ENCODE measurements at regions not wholly inside any gene's neighbourhood (a gene's known extent, or its start where the extent isn't known, plus 50 kb on each side); places are given as distances from the start of the nearest gene placed in this dataset.
"Not testable (repeated sequence)": the region's sequence is repeated elsewhere in the genome, so short reads cannot be mapped to it uniquely, and the experiment has no call there.

DNA sequence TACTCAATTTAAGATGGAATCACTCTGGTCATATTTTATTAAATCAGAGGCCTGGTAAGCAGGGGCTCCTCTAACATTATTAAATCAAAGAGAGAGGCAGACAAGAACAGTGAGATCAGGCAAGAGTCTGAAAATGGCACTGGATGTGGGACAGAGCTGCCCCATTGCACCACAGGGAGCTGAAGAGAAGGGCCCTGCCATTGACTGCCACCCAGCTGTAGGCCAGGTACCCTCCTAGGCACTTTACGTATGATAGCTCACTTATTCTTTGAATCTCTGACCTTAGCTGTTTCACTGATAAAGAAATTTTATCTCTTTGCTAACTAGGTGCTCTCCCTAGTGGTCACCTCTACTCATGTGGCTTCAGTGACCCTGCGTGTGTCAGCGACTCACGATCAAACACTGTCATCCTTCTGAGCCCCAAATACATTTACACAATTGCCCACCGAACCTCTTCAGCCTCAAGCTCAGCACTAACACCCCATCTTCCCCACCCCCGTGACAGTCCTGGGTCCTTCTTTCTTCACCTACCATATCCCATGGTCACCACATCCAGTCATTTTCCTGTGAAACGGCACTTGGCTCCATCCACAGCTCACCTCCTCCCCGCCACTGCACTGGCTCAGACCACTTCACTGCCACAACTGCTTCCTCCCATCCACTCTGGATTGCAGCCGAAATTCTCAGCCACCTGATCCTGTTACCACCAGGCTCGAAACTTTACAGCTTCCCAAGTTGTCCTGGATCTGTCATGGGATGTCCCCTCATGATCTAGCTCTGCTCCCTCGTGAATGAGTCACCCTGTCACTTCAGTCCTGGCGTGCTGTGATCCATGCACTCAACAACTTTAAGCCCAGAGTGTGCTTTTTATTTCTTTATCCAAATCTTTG, 97.3 kb upstream of the SYT6 start:
- DNase-seq (ENCODE audit: low read depth), result no peak
- no peak overlapping the region for H3K4me3 ChIP-seq (ENCODE audit: low read depth, low read length)
- TF ChIP-seq, protein P1, sequence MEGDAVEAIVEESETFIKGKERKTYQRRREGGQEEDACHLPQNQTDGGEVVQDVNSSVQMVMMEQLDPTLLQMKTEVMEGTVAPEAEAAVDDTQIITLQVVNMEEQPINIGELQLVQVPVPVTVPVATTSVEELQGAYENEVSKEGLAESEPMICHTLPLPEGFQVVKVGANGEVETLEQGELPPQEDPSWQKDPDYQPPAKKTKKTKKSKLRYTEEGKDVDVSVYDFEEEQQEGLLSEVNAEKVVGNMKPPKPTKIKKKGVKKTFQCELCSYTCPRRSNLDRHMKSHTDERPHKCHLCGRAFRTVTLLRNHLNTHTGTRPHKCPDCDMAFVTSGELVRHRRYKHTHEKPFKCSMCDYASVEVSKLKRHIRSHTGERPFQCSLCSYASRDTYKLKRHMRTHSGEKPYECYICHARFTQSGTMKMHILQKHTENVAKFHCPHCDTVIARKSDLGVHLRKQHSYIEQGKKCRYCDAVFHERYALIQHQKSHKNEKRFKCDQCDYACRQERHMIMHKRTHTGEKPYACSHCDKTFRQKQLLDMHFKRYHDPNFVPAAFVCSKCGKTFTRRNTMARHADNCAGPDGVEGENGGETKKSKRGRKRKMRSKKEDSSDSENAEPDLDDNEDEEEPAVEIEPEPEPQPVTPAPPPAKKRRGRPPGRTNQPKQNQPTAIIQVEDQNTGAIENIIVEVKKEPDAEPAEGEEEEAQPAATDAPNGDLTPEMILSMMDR (IDR thresholded peaks at IDR 0.05; ENCODE audit: insufficient read depth, low read depth, low read length, missing control alignments), result no peak

DNA sequence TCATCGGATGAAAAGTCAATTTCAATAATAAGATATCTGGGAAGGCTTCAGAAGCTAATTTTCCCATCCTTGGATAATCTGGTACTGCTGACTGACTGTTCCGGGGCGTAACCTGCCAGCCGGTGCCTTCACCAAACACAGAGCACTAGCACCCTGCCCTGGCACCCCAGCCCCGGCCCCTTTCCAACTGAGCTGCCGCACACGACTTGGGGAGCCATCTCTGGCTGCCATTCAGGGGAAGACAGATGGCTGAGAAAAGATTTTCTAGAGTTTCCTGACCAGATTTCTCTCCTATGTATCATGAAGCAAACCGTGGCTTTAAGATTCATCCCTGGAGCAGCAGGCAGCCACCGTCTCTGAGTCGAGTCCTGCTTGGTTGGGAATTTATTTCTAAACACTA, 96.0 kb upstream of the SYT6 start:
- DNase-seq (ENCODE audit: low read depth), result no peak

DNA sequence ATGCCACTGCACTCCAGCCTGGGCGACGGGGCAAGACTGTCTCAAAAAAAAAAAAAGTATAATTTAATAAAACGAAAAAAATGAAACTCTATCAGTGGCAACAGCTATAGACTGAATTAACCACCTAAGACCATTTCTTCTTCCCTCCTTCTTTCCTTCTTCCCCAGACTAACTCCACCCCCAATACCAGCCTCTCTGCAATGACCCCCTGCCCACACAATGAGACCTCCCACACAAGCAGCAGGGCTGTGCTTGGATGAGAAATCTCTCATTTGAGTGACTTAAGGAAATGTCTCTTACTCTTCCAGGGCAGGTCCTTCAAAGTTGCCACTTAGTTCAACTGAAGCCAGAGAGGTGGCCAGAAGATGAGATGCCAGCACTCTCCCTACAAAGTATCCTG, 94.5 kb upstream of the SYT6 start:
- no peak overlapping the region for H3K4me3 ChIP-seq (ENCODE audit: low read depth, low read length)
- TF ChIP-seq, protein P1 (IDR thresholded peaks at IDR 0.05; ENCODE audit: insufficient read depth, low read depth, low read length, missing control alignments), result no peak
- no peak for DNase-seq (ENCODE audit: low read depth)

More for the DNA sequence above, 96.0 kb upstream of the SYT6 start:
- TF ChIP-seq, protein P1 (IDR thresholded peaks at IDR 0.05; ENCODE audit: insufficient read depth, low read depth, low read length, missing control alignments), result no peak
- no peak overlapping the region for H3K4me3 ChIP-seq (ENCODE audit: low read depth, low read length)

DNA sequence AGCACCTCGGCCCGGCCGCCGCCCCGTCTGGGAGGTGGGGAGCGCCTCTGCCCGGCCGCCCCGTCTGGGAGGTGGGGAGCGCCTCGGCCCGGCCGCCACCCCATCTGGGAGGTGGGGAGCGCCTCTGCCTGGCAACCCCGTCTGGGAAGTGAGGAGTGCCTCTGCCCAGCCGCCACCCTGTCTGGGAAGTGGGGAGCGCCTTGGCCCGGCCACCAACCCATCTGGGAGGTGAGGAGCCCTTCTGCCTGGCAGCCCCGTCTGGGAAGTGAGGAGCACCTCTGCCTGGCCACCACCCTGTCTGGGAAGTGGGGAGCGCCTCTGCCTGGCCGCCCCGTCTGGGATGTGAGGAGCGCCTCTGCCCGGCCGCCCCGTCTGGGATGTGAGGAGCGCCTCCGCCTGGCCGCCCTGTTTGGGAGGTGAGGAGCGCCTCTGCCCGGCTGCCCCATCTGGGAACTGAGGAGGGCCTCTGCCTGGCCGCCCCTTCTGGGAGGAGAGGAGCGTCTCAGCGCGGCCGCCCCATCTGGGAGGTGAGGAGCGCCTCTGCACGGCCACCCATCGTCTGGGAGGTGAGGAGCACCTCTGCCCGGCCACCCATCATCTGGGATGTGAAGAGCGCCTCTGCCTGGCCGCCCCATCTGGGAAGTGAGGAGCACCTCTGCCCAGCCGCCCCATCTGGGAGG, 89.0 kb upstream of the SYT6 start:
- not testable (repeated sequence) for DNase-seq (ENCODE audit: low read depth); H3K4me3 ChIP-seq (ENCODE audit: low read depth, low read length)

DNA sequence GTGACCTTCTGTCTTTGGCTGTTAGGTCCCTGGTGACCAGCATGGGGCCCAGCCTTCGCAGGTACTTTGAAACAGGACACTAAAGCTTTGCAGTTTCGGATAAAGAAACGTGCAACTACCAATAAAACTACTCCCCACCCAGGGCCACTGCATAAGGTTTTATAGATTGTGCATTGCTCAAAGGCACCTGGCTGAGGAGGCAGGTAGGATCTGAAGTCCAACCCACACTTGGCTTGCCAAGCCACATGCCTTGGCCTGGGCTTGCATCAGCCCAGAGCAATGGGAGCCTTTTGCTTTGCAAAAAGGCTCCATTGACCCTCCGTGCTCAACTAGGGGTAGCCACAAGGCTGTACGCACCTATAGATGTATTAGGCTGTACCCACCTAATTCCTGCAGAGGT, 84.4 kb upstream of the SYT6 start:
- TF ChIP-seq, protein P1 (IDR thresholded peaks at IDR 0.05; ENCODE audit: insufficient read depth, low read depth, low read length, missing control alignments), result no peak
- no peak for DNase-seq (ENCODE audit: low read depth)
- no peak overlapping the region for H3K4me3 ChIP-seq (ENCODE audit: low read depth, low read length)

DNA sequence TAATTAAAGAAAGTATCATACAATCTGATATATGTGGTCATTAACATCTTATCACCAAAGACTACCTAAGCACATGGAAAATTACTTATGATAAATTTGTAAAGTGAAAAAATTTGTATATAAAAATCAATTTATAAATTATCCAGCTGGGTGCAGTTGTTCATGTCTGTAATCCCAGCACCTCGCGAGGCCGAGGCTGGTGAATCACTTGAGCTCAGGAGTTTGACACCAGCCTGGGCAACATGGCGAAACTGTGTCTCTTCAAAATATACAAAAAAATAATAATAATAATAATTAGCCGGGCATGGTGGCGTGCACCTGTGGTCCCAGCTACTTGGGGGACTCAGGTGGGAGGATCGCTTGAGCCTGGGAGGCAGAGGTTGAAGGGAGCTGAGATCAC, 82.8 kb upstream of the SYT6 start:
- H3K4me3 ChIP-seq (ENCODE audit: low read depth, low read length), result no peak overlapping the region
- no peak for DNase-seq (ENCODE audit: low read depth)
- TF ChIP-seq, protein P1 (IDR thresholded peaks at IDR 0.05; ENCODE audit: insufficient read depth, low read depth, low read length, missing control alignments), result no peak

DNA sequence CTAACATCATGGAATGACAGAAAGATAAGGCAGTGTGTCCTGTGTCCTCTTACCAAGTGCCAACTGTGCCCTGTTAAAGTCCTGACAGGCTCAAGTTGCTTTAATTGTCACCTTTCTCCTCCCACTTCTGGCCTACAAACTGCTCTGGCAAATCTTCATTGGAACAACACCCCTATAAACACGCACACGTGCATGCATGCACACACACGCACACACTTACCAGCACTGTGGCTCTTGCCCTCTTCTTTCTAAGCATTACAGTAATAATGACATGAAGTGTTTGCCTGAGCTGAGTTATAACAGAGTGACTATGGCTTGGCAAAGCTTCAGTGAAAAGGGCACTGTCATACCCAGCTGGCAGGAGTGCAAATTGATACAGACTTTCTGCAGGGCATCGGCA, 82.3 kb upstream of the SYT6 start:
- TF ChIP-seq, protein P1 (IDR thresholded peaks at IDR 0.05; ENCODE audit: insufficient read depth, low read depth, low read length, missing control alignments), result no peak
- H3K4me3 ChIP-seq (ENCODE audit: low read depth, low read length), result no peak overlapping the region
- DNase-seq (ENCODE audit: low read depth), result no peak
